GM19043 (cell line): ENCODE measurements at regions not wholly inside any gene's neighbourhood (a gene's known extent, or its start where the extent isn't known, plus 50 kb on each side); places are given as distances from the start of the nearest gene placed in this dataset.

Experiments
- ATAC-seq: cut with Tn5 transposase; IDR thresholded peaks from one replicate; pipeline ENCODE4 v1.9.1; 2021; ENCODE audit warnings: low read depth; ENCODE audit not compliant: unreplicated experiment

DNA sequence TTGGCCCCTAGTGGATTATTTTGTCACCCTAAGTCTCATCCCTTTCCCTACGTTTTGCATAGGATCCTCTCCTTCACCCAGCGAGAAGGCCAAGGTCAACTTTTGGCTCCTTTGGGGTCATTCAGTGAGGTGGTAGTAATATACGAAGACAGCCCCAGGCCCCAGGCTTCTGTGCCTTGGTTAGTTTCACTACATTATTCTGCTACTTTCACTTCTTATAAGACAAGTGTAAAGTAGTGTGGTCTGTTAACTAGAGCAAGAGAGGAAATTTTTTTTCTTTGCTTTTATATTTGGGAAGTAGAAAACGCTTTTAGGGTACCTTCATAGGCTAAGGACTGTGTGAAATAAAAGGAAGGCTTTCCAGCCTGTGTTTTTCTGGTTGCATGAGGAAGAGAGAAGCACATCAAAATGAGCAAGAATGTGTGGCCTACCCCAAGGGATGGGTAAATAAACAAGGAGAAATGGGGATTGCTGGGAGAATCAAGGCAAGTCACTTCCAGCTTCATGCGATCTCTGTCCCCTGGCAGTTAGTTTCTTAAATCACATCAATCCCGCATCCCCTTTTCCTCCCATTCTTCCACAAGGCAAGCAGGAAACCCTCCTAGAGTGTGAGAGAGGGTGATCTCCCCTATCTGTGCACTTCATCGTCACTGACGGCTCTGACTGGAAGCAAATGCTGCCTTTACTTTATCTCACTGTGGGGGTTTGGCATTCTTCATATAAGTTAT is 677.0 kb upstream of the WWC1 start:
- ATAC-seq = no peak

DNA sequence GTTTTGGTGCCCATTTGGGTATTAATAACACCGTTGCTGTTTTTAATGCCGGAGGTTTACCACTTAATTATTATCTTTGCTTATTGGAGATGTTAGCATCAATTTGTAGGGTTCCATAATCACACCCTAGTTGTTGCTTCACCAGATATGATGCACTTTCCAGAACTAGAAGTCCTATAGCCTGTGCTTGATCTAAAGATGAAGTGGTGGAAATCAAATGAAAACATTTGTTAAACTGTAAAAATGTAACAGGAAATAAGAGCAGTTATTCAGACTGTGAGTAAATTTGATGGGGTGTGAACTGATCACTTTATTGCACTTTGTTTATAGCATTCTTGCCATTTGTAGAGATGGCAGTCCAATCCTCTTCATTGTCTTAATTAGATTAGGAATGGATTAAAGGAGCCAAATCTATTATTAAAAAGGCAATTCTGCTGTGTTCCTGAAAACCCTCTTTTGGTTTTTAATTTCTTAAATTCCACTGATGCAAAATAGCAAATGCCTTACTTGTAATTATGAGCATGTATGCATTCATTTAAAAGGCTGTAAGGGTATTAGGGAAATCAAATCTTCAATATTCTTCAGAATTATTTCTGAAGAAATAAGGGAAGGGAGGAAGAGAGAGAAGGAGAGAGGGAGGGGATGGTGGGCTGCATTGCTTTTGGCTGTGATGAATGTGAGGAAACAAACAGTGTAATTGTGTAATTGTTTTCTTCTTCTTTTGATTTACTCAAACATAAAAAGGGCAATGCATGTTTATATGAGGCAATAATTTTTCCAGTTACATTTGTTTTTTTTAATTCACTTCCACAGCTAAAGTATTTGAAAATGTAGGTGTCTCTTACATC is 675.2 kb upstream of the WWC1 start:
- no peak for ATAC-seq

DNA sequence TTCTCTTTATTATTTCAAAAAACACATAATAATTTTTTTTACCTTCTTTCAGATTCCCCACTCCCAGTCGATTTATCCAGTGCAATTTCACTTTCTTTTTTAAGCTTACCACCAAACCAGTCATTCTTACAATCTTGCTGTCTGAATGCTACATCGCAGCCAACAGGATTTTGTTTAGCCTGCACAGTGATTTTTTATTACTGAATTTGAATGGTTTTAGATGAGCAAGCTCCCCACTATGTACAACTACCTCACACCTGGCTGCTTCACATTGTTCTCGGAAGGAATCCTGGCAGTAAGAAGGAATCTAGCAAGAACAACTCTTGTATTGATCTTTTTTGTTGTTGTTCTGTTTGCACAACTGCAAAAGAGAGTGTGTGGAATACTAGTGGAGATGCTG is 668.1 kb upstream of the WWC1 start:
- no peak for ATAC-seq

DNA sequence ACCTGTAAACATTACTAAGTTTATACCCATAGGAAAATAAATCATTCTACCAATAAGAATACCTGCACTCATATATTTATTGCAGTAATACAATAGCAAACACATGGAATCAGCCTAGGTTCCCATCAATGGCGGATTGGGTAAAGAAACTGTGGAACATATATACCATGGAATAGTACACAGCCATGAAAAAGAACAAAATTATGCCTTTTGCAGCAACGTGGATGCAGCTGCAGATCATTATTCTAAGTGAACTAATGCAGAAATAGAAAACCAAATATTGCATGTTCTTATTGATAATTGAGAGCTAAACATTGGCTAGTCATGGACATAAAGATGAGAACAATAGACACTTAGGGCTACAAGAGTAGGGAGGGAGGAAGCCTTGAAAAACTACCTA is 667.4 kb upstream of the WWC1 start:
- ATAC-seq = no peak

DNA sequence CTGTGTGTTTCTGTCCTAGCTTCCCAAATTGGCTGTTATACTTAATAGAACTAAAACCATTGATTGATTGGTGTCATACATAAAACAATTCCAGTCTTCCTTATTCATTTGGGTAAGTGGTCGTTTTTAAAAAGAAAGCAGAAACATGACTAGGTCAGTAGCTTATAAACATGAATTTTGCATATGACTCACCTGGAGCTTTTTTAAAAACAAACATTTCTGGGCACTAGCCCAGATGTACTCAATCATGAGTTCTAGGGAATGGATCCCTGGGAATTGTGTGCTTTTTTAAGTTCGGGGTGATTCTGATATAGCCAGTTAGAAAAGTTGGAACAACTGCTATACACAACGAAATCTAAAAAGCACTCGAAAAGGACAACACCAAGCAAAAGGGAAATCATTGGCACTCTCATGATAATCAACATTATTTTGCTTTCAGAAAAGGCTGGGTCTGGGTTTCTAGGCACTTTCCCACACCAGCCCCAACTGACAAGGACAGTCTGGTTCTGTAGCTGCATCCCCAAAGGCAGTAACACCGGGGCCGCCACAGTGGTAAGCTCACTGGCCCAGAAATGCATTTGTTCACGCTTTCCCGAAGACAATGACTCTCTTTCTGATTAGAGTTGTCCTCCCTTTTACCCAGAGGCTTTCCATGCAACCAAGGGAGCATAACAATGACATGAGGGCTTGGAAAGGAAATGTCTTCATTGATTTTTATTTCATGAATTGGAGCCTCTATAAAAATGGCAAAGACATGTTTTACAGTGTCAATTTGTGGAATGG is 664.9 kb upstream of the WWC1 start:
- no peak for ATAC-seq

DNA sequence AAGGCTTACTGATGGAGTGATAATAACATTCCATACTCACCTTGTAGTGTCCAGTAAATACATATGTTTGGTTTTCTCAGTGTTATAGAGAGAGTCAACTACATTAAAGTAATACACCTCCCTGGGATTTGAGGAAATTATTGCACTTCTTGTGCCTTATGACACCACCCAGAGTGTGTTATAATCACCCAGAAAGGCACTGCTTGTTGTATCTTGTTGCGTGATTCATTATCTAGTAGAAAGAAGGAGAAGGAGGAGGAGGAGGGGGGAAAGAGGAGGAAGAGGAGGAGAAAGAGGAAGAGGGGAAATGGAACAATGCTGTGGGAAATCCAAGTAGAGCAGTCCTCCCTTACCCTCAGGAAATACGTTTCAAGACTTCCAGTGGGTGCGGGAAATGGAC is 661.8 kb upstream of the WWC1 start:
- ATAC-seq = no peak

DNA sequence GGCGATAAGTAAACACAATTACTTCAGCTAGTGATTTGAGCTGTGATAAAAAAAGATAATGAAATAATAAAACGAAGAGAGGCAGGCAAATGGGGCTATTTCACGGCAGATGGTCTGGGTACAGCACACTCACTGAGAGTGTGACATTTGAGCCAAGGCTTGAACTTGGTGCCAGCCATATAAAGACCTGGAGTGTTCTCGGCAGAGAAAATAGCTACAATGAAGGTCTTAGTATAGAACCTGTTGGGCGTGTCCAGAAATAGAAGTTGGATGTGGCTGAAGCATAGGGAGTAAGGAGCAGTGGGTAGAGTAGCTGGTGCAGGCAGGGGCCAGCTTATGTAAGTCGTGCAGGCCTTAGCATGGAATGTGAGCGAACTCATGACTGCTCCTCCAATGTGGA is 660.3 kb upstream of the WWC1 start:
- ATAC-seq = no peak

DNA sequence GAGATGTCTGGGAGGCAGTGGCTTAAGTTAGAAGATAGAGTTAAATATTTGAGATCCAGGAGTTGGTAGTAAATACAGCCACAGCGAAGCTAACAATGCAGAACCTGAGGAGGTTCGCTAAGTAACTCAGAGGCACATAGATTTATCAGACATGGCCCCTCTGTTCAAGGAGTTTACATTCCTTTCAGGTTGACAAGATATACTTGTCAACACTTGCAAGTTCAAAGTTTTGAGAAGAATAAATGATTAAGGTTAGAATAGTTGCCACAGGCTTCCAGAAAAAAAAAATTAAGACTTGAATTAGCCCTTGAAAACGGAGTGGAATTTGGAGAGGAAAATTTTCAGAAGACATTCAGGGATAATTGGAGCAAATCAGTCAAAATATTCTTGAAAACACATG is 658.3 kb upstream of the WWC1 start:
- no peak for ATAC-seq

DNA sequence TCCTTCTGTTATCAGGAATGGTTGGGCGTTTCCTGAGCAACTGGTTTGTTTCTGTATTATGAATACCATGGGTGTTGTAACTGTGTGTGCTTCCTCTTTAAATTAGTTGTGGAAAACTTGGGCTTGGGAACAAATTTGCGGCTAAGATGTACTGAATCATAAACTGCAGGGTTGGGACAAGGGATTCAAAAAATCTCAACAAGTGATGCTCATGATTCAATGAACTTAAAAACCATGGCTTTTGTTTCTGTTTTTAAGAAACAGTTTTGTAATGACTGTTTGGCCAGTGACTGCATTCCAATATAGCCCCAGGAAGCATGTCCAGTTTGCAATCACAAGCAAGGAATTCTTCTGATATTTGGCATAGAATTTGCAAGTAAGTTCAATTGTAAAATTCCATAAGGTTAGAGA is 657.5 kb upstream of the WWC1 start:
- no peak for ATAC-seq

DNA sequence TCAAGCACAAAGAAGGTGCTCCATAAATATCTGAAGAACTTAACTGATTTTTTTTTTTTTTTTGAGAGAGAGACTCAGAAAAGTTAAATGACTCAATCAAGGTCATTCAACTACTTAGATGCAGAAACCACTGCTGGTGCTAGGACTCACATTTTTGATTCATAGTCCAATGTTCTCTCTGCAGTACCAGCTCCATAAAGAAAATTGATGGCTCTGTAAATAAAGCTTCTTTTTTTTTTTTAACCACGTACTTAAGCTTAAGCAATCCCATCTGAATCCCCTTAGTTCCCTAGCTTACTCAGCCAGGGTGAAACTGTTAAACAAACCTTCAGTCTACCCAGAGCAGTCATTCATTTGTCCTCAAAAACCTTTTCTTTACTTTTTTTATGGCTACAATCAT is 657.0 kb upstream of the WWC1 start:
- ATAC-seq = no peak

DNA sequence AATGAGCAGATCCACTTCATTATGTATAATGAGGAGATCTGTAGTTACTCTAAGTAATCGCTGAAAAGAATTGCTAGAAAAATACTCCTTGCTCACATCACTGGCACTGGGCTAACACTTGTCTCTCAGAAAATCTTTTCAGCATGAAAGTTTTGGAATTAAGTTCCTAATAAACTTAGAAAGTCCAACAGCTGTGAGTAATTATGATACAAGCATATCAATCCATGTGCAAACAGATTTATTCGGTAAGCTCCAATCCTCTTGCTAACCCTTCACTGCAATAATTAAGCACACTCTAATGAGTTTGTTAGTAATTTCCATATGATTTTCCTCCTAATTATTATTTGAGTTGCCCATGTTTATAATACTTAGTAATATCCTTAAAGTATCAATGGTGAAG is 652.6 kb upstream of the WWC1 start:
- no peak for ATAC-seq

DNA sequence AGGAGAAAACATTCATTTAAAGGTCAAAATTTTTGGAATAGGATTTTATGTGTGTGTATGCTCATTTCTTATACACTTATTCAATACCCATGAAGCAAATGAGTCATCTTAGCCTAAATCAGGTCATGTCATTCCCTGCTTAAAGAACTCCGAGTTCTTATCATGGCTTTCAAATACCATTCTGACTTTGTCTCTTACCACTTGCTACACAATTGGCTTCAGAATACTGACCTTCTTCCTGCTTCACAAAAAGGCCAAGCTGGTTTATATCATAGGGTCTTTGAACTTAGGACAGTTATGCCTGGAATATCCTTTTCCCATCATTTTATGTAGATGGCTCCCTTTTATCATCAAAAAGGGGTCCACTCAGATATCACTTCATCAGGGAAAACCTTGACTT is 652.2 kb upstream of the WWC1 start:
- no peak for ATAC-seq

DNA sequence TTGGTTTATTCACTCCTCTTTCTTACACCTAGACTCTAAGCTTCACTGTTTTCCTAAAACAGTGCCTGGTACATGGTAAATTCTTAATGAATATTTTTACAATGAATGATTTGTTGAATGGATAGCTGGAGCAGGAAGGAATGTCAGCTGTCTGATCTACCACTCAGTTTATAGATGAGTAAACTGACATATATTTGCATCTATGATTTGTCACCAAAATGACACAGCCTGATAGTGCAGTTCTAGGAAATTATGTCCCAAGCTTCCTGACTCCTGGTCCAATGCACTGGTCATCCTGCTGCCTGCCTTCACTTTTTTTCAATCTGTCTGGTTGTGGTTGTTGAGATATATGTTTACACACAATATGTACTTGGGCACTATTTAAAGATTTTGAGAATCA is 651.7 kb upstream of the WWC1 start:
- ATAC-seq = no peak

DNA sequence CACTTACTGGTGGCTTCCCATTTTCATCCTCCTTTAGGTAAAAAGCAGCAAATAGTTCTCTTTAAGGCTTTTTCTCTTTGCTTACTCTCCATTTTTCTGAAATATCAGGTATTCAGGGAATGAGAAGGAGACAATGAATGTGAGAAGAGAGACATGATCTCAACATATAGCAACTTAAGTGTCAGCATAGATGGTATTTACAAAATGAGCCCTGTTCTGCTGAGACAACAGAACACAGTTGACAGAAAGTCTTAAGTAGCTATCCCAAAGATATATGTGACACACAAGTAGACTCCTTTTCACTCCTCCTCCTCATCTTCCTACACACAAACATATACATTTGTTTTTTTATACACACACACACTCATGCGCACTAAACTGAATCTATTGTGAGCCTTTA is 649.3 kb upstream of the WWC1 start:
- no peak for ATAC-seq

DNA sequence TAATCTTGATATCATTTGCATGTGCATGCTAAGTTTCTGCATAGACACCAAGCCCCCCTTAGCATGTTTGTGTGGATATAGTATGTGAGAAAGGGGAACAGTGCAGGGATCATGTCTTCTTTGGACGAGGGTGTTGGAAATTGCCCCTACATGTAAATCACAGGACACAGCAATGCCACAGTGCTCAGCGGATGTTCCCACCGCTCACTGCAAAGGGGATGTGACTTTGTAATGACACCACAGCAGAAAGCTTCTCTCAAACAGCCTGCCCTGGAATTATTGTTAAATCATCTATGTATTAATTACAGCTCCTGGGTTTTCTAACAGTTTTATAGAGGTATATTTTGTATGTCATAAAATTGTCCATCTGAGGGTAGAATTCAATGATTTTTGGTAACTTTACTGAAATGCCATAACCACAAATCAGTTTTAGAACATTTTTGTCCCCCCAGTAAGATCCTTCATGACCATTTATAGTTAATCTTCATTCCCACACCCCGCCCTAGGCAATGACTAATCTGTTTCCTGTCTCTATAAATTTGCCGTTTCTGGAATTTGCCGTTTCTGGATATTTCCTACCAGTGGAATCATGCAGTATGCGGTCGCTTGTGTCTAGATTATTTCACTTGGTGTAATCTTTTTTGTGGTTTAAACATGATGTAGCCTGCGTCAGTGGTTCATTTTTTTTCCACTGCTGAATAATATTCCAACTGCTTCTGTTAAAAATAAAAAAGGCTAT is 648.5 kb upstream of the WWC1 start:
- ATAC-seq = no peak

DNA sequence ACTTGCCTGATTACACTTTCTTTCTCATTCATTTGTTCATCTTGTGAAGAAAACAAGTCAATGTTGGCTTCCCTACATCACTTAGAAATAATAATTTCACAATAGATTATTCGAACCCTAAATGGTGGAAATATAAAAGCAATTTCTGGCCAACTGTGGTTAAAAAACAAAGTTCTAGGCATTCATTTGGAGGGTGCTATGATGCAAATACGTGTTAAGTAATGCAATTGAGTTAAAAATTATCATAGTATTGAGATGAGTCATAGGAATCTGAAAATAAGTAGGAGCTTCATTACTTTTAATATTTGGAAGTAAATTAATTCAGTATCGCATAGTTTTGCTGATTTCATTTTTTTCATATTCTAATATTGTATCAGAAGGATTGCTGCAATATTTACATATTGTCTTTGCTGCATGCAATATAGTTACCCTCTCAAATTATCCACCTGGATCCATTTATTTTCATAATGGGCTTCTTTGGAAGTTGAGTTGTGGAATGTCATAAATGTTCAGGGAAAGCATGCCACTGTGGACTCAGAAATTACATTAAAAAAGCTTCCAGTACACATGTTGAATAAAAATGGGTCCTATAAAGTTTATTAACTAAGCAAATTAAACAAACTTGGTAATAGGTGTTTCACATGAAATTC is 647.7 kb upstream of the WWC1 start:
- ATAC-seq = no peak

DNA sequence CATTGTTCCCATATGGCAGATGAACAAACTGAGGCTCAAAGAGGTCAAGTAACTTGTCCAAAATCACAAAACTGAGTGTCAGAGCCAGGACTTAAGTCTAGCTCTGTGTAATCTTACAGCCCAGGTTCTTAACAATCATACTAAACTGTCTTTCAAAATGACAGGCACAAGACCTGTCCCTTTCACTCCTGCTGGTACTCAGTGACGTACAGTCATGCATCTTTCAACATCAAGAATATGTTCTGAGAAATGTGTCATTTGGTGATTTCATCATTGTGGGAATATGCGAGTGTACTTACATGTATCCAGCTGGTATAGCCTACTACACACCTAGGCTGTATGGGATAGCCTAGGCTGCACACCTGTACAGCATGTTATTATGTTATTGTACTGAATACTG is 646.8 kb upstream of the WWC1 start:
- ATAC-seq = no peak

DNA sequence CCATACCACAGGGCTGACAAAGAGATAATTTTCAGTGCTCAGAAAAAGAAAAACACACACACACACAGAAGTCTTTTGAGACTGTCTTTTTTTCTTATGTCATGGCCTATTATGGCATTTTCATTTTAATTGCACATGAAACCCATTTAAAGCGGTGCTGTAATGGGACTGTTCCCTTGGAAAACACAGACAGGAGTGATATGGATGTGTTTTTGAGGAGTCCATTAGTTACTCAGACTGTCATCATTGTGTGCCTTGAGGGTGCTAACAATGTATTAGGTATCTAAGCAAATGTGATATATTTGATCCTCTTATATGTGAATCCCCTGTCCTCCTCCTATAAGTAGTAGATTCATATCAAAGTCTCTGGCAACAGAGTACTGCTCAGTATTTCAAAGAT is 642.0 kb upstream of the WWC1 start:
- ATAC-seq = no peak

DNA sequence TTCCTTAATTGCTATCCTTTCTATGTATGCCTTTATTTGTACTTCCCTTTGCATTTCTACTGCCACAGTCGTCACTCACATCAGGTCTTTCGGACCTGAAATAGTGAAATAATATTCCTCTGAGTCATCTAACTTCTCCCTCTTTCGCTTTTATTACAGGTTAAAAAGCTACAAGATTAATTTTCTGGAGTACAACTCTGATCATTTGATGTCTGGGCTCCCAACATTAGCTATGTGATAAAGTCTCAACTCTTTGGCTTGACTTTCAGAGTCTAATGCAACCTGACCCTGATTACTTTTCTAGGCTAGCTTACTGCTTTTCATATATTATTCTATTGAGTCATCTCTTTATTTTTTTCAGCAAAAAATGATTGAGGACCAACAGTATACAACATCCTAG is 638.8 kb upstream of the WWC1 start:
- ATAC-seq = no peak

DNA sequence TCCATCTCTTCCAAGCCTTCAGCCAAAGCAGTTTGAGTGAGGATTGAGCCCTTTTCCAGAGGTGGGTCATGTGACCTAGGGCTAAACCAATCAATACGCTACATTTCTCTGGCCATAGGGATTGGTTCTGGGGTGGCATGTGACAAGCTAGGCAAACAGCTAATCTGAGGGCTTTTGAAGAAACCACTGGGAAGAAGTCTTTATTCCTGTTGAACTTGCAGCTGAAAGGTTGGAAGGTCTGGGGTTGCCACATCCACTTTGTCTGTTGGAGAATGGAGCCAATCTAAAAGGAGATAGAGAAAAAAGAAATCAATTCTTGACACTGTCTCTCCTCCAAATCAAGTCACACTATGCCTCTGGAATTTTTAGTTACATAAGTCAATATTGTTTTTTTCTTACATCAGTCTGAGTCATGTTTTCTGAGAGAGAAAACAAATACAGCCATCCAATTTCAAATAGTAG is 637.8 kb upstream of the WWC1 start:
- no peak for ATAC-seq
